Neural cell (in vitro differentiated cells): ENCODE measurements at regions not wholly inside any gene's neighbourhood (a gene's known extent, or its start where the extent isn't known, plus 50 kb on each side); places are given as distances from the start of the nearest gene placed in this dataset.

Experiments
- H2AFZ ChIP-seq: fragments of 200-600, 300-800 bp; sonication (generic), shearing (Covaris generic); 2 replicates; pipeline ENCODE4 v1.6.0; 2014; ENCODE audit warnings: low read depth, mild to moderate bottlenecking, antibody characterized with exemption, low read length, moderate library complexity
- H3F3A ChIP-seq: fragments of 200-600 bp; shearing (Covaris generic); 2 replicates; pipeline ENCODE4 v1.6.1; 2016; ENCODE audit warnings: mild to moderate bottlenecking, moderate library complexity, mixed read lengths, antibody characterized with exemption, low read length; ENCODE audit not compliant: insufficient read depth, poor library complexity, severe bottlenecking
- H3K27ac ChIP-seq: fragments of 200-600, 300-800 bp; sonication (generic), shearing (Covaris generic); 2 replicates; pipeline ENCODE4 v1.5.1; 2014; ENCODE audit warnings: mild to moderate bottlenecking, low read length, moderate library complexity
- H3K27me3 ChIP-seq: fragments of 300-800, 200-600 bp; sonication (generic), shearing (Covaris generic); 2 replicates; pipeline ENCODE4 v1.6.0; 2014; ENCODE audit warnings: mild to moderate bottlenecking, low read depth, low read length, moderate library complexity; ENCODE audit not compliant: insufficient read depth
- H3K36me3 ChIP-seq: fragments of 300-800, 200-600 bp; sonication (generic), shearing (Covaris generic); 2 replicates; pipeline ENCODE4 v1.5.1; 2014; ENCODE audit warnings: mild to moderate bottlenecking, antibody characterized with exemption, low read length, moderate library complexity; ENCODE audit not compliant: insufficient read depth
- H3K4me2 ChIP-seq: fragments of 300-800, 200-600 bp; sonication (generic), shearing (Covaris generic); 2 replicates; pipeline ENCODE4 v1.6.0; 2014; ENCODE audit warnings: mild to moderate bottlenecking, low read length
- H3K4me3 ChIP-seq: fragments of 300-800, 200-600 bp; sonication (generic), shearing (Covaris generic); 2 replicates; pipeline ENCODE4 v1.5.1; 2014; ENCODE audit warnings: mild to moderate bottlenecking, low read length, moderate library complexity
- H3K79me2 ChIP-seq: fragments of 200-600 bp; shearing (Covaris generic); replicated peaks from 2 replicates; pipeline ENCODE4 v1.6.0; 2014; ENCODE audit warnings: mild to moderate bottlenecking, low read length, moderate library complexity; ENCODE audit not compliant: insufficient read depth
- H3K9ac ChIP-seq: fragments of 300-800, 200-600 bp; sonication (generic), shearing (Covaris generic); 2 replicates; pipeline ENCODE4 v1.6.1; 2016; ENCODE audit warnings: mild to moderate bottlenecking, low read length, mixed read lengths
- H3K9me2 ChIP-seq: fragments of 200-600 bp; shearing (Covaris generic); 2 replicates; pipeline ENCODE4 v1.6.1; 2016; ENCODE audit warnings: mild to moderate bottlenecking, low read length, mixed read lengths; ENCODE audit not compliant: insufficient read depth
- H3K9me3 ChIP-seq: fragments of 200-600, 300-800 bp; sonication (generic), shearing (Covaris generic); 2 replicates; pipeline ENCODE4 v1.6.1; 2016; ENCODE audit warnings: mild to moderate bottlenecking, mixed run types, low read length, moderate library complexity, mixed read lengths
- H4K20me1 ChIP-seq: fragments of 200-600 bp; shearing (Covaris generic); 2 replicates; pipeline ENCODE4 v1.6.1; 2016; ENCODE audit warnings: mild to moderate bottlenecking, mixed run types; ENCODE audit not compliant: insufficient read depth
- EP300 ChIP-seq: fragments of 450-650 bp; conservative IDR thresholded peaks from 2 replicates; pipeline ENCODE4 v1.6.1; 2014; ENCODE audit warnings: antibody characterized with exemption, mild to moderate bottlenecking, moderate library complexity; ENCODE audit not compliant: poor library complexity, severe bottlenecking
- EZH2 ChIP-seq: fragments of 200-600, 300-800 bp; shearing (Covaris generic), sonication (generic); IDR thresholded peaks from 2 replicates; pipeline ENCODE4 v1.6.1; 2014; ENCODE audit warnings: antibody characterized with exemption, low read length, borderline replicate concordance, mild to moderate bottlenecking; ENCODE audit not compliant: insufficient read depth, poor library complexity, severe bottlenecking
- MXI1 ChIP-seq: fragments of 450-650 bp; conservative IDR thresholded peaks from 2 replicates; pipeline ENCODE4 v1.6.1; 2014; ENCODE audit warnings: antibody characterized with exemption, mild to moderate bottlenecking; ENCODE audit not compliant: poor library complexity, severe bottlenecking
- POLR2AphosphoS5 ChIP-seq: IDR thresholded peaks from 2 replicates; pipeline ENCODE4 v1.6.1; 2012
- RAD21 ChIP-seq: fragments of 450-650 bp; conservative IDR thresholded peaks from 2 replicates; pipeline ENCODE4 v1.6.1; 2014; ENCODE audit warnings: antibody characterized with exemption, mild to moderate bottlenecking, moderate library complexity
- SMC3 ChIP-seq: fragments of 450-650 bp; conservative IDR thresholded peaks from 2 replicates; pipeline ENCODE4 v1.6.1; 2014; ENCODE audit warnings: antibody characterized with exemption, mild to moderate bottlenecking, moderate library complexity; ENCODE audit not compliant: poor library complexity
- TAF1 ChIP-seq: IDR thresholded peaks from 2 replicates; pipeline ENCODE4 v1.6.1; 2012; ENCODE audit warnings: low read depth
- TF ChIP-seq, protein P1 (sequence below): fragments of 450-650 bp; IDR thresholded peaks from 2 replicates; pipeline ENCODE4 v1.5.1; 2014; ENCODE audit warnings: antibody characterized with exemption, mild to moderate bottlenecking, moderate library complexity; ENCODE audit not compliant: poor library complexity, severe bottlenecking
- TF ChIP-seq, protein P2 (sequence below): IDR thresholded peaks from 2 replicates; pipeline ENCODE4 v1.6.1; 2012; ENCODE audit warnings: borderline replicate concordance

DNA sequence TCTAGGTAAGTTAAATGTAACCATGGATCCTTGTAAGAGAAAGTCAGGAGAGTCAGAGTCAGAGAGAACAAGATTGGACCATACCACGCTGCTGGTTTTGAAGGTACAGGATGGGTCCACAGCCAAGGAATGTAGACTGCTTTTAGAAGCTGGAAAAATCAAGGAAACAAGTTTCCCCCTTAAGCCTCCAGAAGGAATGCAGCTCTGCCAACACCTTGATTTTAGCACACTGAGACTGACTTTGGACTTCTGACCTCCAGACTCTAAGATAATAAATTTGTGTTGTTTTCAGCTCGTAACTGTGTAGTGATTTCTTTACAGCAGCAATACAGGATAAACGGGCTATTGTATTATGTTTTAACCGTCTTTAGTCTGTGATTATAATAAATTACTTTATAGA is 108.0 kb upstream of the USP38 start:
- Histone ChIP-seq H3K27ac (no peak overlapping the region), H2AFZ (no peak overlapping the region)
- TF ChIP-seq RAD21 (no peak), TAF1 (no peak), MXI1 (no peak), EZH2 (no peak), EP300 (no peak), POLR2AphosphoS5 (no peak), SMC3 (no peak)
- TF ChIP-seq, protein P1, sequence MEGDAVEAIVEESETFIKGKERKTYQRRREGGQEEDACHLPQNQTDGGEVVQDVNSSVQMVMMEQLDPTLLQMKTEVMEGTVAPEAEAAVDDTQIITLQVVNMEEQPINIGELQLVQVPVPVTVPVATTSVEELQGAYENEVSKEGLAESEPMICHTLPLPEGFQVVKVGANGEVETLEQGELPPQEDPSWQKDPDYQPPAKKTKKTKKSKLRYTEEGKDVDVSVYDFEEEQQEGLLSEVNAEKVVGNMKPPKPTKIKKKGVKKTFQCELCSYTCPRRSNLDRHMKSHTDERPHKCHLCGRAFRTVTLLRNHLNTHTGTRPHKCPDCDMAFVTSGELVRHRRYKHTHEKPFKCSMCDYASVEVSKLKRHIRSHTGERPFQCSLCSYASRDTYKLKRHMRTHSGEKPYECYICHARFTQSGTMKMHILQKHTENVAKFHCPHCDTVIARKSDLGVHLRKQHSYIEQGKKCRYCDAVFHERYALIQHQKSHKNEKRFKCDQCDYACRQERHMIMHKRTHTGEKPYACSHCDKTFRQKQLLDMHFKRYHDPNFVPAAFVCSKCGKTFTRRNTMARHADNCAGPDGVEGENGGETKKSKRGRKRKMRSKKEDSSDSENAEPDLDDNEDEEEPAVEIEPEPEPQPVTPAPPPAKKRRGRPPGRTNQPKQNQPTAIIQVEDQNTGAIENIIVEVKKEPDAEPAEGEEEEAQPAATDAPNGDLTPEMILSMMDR: no peak
- TF ChIP-seq, protein P2, sequence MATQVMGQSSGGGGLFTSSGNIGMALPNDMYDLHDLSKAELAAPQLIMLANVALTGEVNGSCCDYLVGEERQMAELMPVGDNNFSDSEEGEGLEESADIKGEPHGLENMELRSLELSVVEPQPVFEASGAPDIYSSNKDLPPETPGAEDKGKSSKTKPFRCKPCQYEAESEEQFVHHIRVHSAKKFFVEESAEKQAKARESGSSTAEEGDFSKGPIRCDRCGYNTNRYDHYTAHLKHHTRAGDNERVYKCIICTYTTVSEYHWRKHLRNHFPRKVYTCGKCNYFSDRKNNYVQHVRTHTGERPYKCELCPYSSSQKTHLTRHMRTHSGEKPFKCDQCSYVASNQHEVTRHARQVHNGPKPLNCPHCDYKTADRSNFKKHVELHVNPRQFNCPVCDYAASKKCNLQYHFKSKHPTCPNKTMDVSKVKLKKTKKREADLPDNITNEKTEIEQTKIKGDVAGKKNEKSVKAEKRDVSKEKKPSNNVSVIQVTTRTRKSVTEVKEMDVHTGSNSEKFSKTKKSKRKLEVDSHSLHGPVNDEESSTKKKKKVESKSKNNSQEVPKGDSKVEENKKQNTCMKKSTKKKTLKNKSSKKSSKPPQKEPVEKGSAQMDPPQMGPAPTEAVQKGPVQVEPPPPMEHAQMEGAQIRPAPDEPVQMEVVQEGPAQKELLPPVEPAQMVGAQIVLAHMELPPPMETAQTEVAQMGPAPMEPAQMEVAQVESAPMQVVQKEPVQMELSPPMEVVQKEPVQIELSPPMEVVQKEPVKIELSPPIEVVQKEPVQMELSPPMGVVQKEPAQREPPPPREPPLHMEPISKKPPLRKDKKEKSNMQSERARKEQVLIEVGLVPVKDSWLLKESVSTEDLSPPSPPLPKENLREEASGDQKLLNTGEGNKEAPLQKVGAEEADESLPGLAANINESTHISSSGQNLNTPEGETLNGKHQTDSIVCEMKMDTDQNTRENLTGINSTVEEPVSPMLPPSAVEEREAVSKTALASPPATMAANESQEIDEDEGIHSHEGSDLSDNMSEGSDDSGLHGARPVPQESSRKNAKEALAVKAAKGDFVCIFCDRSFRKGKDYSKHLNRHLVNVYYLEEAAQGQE: no peak

DNA sequence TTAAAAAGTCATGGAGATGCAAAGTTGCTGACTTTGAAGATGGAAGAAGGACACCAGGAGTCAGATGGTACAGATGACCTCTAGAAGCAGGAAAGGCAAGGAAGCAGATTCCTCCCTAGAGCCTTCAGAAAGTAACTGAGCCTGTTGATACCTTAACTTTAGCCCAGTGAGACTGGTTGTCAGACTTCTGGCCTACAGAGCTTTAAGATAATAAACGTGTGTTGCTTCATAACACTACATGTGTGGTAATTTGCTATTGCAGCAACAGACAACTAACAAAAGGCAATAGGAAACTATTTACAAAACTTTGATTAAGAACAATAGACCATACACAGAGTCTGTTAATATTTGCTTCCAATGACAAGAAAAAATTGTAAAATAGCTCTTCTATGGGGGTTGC is 102.0 kb upstream of the USP38 start:
- TF ChIP-seq EZH2 (no peak), MXI1 (no peak), RAD21 (no peak), TAF1 (no peak), SMC3 (no peak), POLR2AphosphoS5 (no peak), EP300 (no peak)
- TF ChIP-seq, protein P1: no peak
- TF ChIP-seq, protein P2: no peak
- no peaks in the 10 kb centered on the region for H3K9me2 ChIP-seq
- H3K9me3 ChIP-seq: no peaks in the 10 kb centered on the region
- no peak overlapping the region for H3K9ac ChIP-seq
- no peak overlapping the region for H2AFZ ChIP-seq
- H4K20me1 ChIP-seq: no peaks in the 10 kb centered on the region
- H3K4me3 ChIP-seq: no peak overlapping the region
- H3K79me2 ChIP-seq: no peaks in the 10 kb centered on the region
- H3F3A ChIP-seq: no peaks in the 10 kb centered on the region
- H3K36me3 ChIP-seq: no peaks in the 10 kb centered on the region
- no peak overlapping the region for H3K4me2 ChIP-seq
- no peaks in the 10 kb centered on the region for H3K27me3 ChIP-seq
- no peak overlapping the region for H3K27ac ChIP-seq

More for the DNA sequence above, 108.0 kb upstream of the USP38 start:
- H3K4me2 ChIP-seq: no peak overlapping the region
- no peaks in the 10 kb centered on the region for H3K9me3 ChIP-seq
- no peaks in the 10 kb centered on the region for H4K20me1 ChIP-seq
- H3K4me3 ChIP-seq: no peak overlapping the region
- no peaks in the 10 kb centered on the region for H3K9me2 ChIP-seq
- no peaks in the 10 kb centered on the region for H3K27me3 ChIP-seq
- no peaks in the 10 kb centered on the region for H3K79me2 ChIP-seq
- H3K36me3 ChIP-seq: no peaks in the 10 kb centered on the region
- no peaks in the 10 kb centered on the region for H3F3A ChIP-seq
- no peak overlapping the region for H3K9ac ChIP-seq
